Choroid plexus epithelial cell (primary cell): ENCODE measurements at regions not wholly inside any gene's neighbourhood (a gene's known extent, or its start where the extent isn't known, plus 50 kb on each side); places are given as distances from the start of the nearest gene placed in this dataset.

Experiments used
- DNase-seq: peaks from one replicate; pipeline ENCODE4 v3.0.0-alpha.2; 2010; ENCODE audit warnings: low read depth
- H3K4me3 ChIP-seq: 2 replicates; pipeline ENCODE4 v1.5.1; 2011; ENCODE audit warnings: low read depth, mild to moderate bottlenecking, control low read depth, low read length, moderate library complexity
- CTCF ChIP-seq: conservative IDR thresholded peaks from 2 replicates; pipeline ENCODE4 v1.5.1; 2011; ENCODE audit warnings: low read depth, mild to moderate bottlenecking, control low read depth, inconsistent platforms, low read length, moderate library complexity

GRCh38 chr13:64327505-64328194, 2902.5 kb downstream of the PCDH9 start:
- DNase-seq: no peak
- TF ChIP-seq CTCF: no peak
- H3K4me3 ChIP-seq: no peak overlapping the region

- TF ChIP-seq CTCF: no peak
- H3K4me3 ChIP-seq: no peak overlapping the region
These were observed 2898.7 kb upstream of the PCDH20 start for GRCh38 chr13:64314331-64314730.

GRCh38 chr13:64311948-64312347, 2896.3 kb upstream of the PCDH20 start:
- no peak for DNase-seq
- TF ChIP-seq CTCF: no peak
- no peak overlapping the region for H3K4me3 ChIP-seq

More at GRCh38 chr13:64314331-64314730, 2898.7 kb upstream of the PCDH20 start:
- DNase-seq: peak; percentile 46

GRCh38 chr13:64311112-64311511, 2895.5 kb upstream of the PCDH20 start:
- DNase-seq: no peak
- TF ChIP-seq CTCF: no peak
- H3K4me3 ChIP-seq: no peak overlapping the region

- peak; percentile 56 for DNase-seq
- no peak overlapping the region for H3K4me3 ChIP-seq
- TF ChIP-seq CTCF: no peak
These were observed 2889.6 kb upstream of the PCDH20 start for GRCh38 chr13:64305246-64305645.

GRCh38 chr13:64300239-64300638, 2884.6 kb upstream of the PCDH20 start:
- no peak for DNase-seq
- H3K4me3 ChIP-seq: no peak overlapping the region
- no peak for TF ChIP-seq CTCF

- DNase-seq: peak; percentile 47
- no peak for TF ChIP-seq CTCF
- H3K4me3 ChIP-seq: no peak overlapping the region
These were observed 2878.3 kb upstream of the PCDH20 start for GRCh38 chr13:64293923-64294322.
